GM10266 (cell line): ENCODE measurements at regions not wholly inside any gene's neighbourhood (a gene's known extent, or its start where the extent isn't known, plus 50 kb on each side); places are given as distances from the start of the nearest gene placed in this dataset.
"Not testable (repeated sequence)": the region's sequence is repeated elsewhere in the genome, so short reads cannot be mapped to it uniquely, and the experiment has no call there.

Source experiments
- DNase-seq: peaks from one replicate; pipeline ENCODE4 v3.0.0; 2012; ENCODE audit errors: extremely low spot score
- TF ChIP-seq, protein P1 (sequence below): IDR thresholded peaks from 2 replicates; pipeline ENCODE4 v1.5.1; 2012; ENCODE audit warnings: mild to moderate bottlenecking, low read depth; ENCODE audit not compliant: control insufficient read depth, insufficient read depth; ENCODE audit errors: missing control alignments

DNA sequence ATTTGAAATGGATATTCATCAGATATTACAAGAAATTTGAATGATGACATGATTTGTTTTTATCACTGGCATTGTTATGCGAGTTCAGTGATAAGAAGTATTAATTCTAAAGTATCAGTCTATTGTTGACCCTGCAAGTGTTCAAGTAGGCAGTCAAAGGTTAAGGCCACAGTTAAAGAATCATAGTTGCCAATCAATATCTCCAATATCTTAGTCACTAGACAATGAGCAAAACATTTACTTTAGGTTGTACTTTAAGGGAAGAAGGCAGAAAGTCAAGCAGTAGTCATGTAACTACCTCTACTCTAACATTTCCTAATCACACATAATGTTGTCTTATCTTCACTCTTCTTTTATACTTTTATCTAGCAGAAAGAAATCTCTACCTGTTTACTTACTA, 709.8 kb downstream of the PCDH17 start:
- TF ChIP-seq, protein P1, sequence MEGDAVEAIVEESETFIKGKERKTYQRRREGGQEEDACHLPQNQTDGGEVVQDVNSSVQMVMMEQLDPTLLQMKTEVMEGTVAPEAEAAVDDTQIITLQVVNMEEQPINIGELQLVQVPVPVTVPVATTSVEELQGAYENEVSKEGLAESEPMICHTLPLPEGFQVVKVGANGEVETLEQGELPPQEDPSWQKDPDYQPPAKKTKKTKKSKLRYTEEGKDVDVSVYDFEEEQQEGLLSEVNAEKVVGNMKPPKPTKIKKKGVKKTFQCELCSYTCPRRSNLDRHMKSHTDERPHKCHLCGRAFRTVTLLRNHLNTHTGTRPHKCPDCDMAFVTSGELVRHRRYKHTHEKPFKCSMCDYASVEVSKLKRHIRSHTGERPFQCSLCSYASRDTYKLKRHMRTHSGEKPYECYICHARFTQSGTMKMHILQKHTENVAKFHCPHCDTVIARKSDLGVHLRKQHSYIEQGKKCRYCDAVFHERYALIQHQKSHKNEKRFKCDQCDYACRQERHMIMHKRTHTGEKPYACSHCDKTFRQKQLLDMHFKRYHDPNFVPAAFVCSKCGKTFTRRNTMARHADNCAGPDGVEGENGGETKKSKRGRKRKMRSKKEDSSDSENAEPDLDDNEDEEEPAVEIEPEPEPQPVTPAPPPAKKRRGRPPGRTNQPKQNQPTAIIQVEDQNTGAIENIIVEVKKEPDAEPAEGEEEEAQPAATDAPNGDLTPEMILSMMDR = no peak
- no peak for DNase-seq

GRCh38 chr13:58343076-58343475, 711.5 kb downstream of the PCDH17 start:
- TF ChIP-seq, protein P1 = no peak
- no peak for DNase-seq

DNA sequence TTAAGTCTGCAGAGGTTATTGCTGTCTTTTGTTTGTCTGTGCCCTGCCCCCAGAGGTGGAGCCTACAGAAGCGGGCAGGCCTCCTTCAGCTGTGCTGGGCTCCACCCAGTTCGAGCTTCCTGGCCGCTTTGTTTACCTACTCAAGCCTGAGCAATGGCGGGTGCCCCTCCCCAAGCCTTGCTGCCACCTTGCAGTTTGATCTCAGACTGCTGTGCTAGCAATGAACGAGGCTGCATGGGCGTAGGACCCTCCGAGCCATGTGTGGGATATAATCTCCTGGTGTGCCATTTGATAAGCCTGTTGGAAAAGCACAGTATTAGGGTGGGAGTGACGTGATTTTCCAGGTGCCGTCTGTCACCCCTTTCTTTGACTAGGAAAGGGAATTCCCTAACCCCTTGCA, 720.6 kb downstream of the PCDH17 start:
- not testable (repeated sequence) for DNase-seq

GRCh38 chr13:58369936-58370335, 738.4 kb downstream of the PCDH17 start:
- no peak for DNase-seq
- TF ChIP-seq, protein P1 = no peak

GRCh38 chr13:58376349-58376748, 744.8 kb downstream of the PCDH17 start:
- TF ChIP-seq, protein P1 = no peak
- no peak for DNase-seq

DNA sequence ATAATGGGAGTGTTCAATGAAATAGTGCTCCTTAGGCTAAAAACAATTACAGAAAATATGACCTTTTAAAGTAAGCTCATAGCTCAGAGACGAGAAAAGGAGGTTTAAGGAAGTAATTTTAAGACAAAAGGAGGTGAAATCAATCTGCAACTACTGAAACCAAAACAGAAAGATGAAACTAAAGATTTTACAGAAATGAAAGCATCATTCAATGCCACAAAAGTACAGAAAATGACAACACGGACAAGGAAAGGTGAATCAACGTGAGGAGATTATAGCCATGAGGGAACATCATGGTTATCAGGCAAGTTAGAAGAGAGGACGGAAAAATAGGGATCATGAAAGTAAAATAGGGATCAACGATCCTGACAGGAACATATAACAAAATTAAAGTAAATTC, 745.2 kb downstream of the PCDH17 start:
- DNase-seq = no peak
- TF ChIP-seq, protein P1 = no peak

- TF ChIP-seq, protein P1 = no peak
- DNase-seq = no peak
Measured at GRCh38 chr13:58379221-58379620, 747.7 kb downstream of the PCDH17 start.

DNA sequence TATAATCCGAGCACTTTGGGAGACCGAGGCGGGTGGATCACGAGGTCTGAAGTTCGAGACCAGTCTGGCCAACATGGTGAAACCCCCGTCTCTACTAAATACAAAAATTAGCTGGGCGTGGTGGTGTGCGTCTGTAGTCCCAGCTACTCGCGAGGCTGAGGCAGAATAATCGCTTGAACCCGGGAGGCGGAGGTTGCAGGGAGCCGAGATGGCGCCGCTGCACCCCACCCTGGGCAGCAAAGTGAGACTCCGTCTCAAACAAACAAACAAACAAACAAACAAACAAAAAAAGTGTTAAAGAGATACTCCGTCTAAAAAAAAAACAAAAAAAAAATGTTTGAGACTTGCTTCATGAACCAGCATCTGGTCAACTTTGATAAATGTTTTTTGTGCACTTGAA, 753.8 kb downstream of the PCDH17 start:
- DNase-seq = not testable (repeated sequence)
